ENCODE measurements at regions not wholly inside any gene's neighbourhood (a gene's known extent, or its start where the extent isn't known, plus 50 kb on each side); places are given as distances from the start of the nearest gene placed in this dataset.

DNA sequence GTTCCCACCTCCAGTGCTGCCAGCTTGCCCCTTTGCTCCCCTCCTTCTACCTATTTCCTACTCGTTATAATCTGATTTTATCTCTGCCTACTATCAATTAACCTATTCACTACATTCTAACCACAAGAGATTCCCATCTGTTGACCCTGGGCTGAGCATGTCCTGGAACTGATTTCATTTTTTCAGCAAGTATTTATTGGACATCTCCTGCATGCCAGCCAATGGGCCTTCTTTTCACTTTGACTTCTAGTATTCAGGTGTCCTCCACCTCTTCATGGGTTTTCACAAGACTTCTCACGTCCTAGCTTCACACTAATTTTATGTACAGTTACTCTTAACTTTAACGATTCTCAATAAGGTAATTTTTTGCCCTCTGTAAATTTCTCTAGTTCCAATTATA lies 282.7 kb upstream of the KLHL1 start:
- TF ChIP-seq CTCF (IDR thresholded peaks at IDR 0.05): no peak
- TF ChIP-seq POLR2A (IDR thresholded peaks at IDR 0.05): no peak
- TF ChIP-seq POLR2AphosphoS5 (IDR thresholded peaks at IDR 0.05; ENCODE audit: insufficient read depth in 1 of 2, low read depth in 1 of 2): no peak
